ENCODE measurements at regions not wholly inside any gene's neighbourhood (a gene's known extent, or its start where the extent isn't known, plus 50 kb on each side); places are given as distances from the start of the nearest gene placed in this dataset.

GRCh38 chr2:7951490-7951889 lies 730.4 kb upstream of the ID2 start:
- ChIA-PET CTCF (interaction anchor here (0.6 to 0.7 kb wide), 2 partner anchors 9 to 329 kb away, joined by 3 read pairs; no protein-coding TSS in a partner anchor), POLR2A (no interaction called here)
- H3K4me3 ChIP-seq = no peak overlapping the region
- 87% methylated on average over 1 of the region's 1 CpG for WGBS (ENCODE audit: missing lambda C conversion rate)
- H3K4me1 ChIP-seq = no peaks in the 10 kb centered on the region
- ATAC-seq (no peak), FAIRE-seq (peak; percentile 36), DNase-seq (ENCODE audit: low read depth in 1 of 2, low spot score in 1 of 2) (no peak)
- H3K9me3 ChIP-seq = no peaks in the 10 kb centered on the region
- no peak overlapping the region for H3K4me2 ChIP-seq
- no peak overlapping the region for H3K27ac ChIP-seq
- TF ChIP-seq ZFP36 (IDR thresholded peaks at IDR 0.05; ENCODE audit: borderline replicate concordance, partially characterized antibody) (peak; percentile 27), HES2 (IDR thresholded peaks at IDR 0.05) (no peak), ESRRA (IDR thresholded peaks at IDR 0.05; ENCODE audit: borderline replicate concordance, low read length) (no peak), FOSB (CRISPR knock-in tag; IDR thresholded peaks at IDR 0.05) (no peak)

- Histone ChIP-seq H3K9me3 (no peaks in the 10 kb centered on the region), H3K4me2 (no peak overlapping the region), H3K4me1 (no peaks in the 10 kb centered on the region), H3K4me3 (no peak overlapping the region), H3K27ac (no peak overlapping the region)
- ATAC-seq = no peak
- WGBS (ENCODE audit: missing lambda C conversion rate) = 54% methylated on average over 15 of the region's 15 CpGs
- no peak for DNase-seq (ENCODE audit: low read depth in 1 of 2, low spot score in 1 of 2)
- ChIA-PET CTCF (no interaction called here), POLR2A (no interaction called here)
- no peak for TF ChIP-seq NPAS2 (CRISPR knock-in tag; IDR thresholded peaks at IDR 0.05; ENCODE audit: borderline replicate concordance)
- TF ChIP-seq POLR2A (IDR thresholded peaks at IDR 0.05; ENCODE audit: low read length) = no peak
- TF ChIP-seq MYC (IDR thresholded peaks at IDR 0.05; ENCODE audit: borderline replicate concordance, low read length) = no peak
- TF ChIP-seq FOSL2 (IDR thresholded peaks at IDR 0.05) = no peak
- no peak for TF ChIP-seq FOSL2 (CRISPR knock-in tag; IDR thresholded peaks at IDR 0.05)
- TF ChIP-seq ZC3H11A (IDR thresholded peaks at IDR 0.05) = no peak
- no peak for TF ChIP-seq CBX8 (IDR thresholded peaks at IDR 0.05)
- no peak for TF ChIP-seq BHLHE40 (IDR thresholded peaks at IDR 0.05; ENCODE audit: low read depth, low read length)
- TF ChIP-seq HOXB5 (CRISPR knock-in tag; IDR thresholded peaks at IDR 0.05) = no peak
- TF ChIP-seq, protein P1, sequence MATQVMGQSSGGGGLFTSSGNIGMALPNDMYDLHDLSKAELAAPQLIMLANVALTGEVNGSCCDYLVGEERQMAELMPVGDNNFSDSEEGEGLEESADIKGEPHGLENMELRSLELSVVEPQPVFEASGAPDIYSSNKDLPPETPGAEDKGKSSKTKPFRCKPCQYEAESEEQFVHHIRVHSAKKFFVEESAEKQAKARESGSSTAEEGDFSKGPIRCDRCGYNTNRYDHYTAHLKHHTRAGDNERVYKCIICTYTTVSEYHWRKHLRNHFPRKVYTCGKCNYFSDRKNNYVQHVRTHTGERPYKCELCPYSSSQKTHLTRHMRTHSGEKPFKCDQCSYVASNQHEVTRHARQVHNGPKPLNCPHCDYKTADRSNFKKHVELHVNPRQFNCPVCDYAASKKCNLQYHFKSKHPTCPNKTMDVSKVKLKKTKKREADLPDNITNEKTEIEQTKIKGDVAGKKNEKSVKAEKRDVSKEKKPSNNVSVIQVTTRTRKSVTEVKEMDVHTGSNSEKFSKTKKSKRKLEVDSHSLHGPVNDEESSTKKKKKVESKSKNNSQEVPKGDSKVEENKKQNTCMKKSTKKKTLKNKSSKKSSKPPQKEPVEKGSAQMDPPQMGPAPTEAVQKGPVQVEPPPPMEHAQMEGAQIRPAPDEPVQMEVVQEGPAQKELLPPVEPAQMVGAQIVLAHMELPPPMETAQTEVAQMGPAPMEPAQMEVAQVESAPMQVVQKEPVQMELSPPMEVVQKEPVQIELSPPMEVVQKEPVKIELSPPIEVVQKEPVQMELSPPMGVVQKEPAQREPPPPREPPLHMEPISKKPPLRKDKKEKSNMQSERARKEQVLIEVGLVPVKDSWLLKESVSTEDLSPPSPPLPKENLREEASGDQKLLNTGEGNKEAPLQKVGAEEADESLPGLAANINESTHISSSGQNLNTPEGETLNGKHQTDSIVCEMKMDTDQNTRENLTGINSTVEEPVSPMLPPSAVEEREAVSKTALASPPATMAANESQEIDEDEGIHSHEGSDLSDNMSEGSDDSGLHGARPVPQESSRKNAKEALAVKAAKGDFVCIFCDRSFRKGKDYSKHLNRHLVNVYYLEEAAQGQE (IDR thresholded peaks at IDR 0.05) = no peak
- TF ChIP-seq, protein P2, sequence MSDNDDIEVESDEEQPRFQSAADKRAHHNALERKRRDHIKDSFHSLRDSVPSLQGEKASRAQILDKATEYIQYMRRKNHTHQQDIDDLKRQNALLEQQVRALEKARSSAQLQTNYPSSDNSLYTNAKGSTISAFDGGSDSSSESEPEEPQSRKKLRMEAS (IDR thresholded peaks at IDR 0.05) = no peak
- no peak for TF ChIP-seq EHF (CRISPR knock-in tag; IDR thresholded peaks at IDR 0.05)
- no peak for TF ChIP-seq MAZ (IDR thresholded peaks at IDR 0.05; ENCODE audit: borderline replicate concordance, low read depth, low read length)
- TF ChIP-seq, protein P3, sequence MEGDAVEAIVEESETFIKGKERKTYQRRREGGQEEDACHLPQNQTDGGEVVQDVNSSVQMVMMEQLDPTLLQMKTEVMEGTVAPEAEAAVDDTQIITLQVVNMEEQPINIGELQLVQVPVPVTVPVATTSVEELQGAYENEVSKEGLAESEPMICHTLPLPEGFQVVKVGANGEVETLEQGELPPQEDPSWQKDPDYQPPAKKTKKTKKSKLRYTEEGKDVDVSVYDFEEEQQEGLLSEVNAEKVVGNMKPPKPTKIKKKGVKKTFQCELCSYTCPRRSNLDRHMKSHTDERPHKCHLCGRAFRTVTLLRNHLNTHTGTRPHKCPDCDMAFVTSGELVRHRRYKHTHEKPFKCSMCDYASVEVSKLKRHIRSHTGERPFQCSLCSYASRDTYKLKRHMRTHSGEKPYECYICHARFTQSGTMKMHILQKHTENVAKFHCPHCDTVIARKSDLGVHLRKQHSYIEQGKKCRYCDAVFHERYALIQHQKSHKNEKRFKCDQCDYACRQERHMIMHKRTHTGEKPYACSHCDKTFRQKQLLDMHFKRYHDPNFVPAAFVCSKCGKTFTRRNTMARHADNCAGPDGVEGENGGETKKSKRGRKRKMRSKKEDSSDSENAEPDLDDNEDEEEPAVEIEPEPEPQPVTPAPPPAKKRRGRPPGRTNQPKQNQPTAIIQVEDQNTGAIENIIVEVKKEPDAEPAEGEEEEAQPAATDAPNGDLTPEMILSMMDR (IDR thresholded peaks at IDR 0.05) = no peak
- no peak for TF ChIP-seq RNF2 (IDR thresholded peaks at IDR 0.05; ENCODE audit: borderline replicate concordance, low read depth)
- no peak for TF ChIP-seq HDAC2 (IDR thresholded peaks at IDR 0.05)
- TF ChIP-seq SMC3 (IDR thresholded peaks at IDR 0.05) = no peak
- TF ChIP-seq CEBPB (IDR thresholded peaks at IDR 0.05) = no peak
- FAIRE-seq = no peak
Measured at GRCh38 chr2:7952046-7952745, 729.7 kb upstream of the ID2 start.
